GM18861 (cell line): ENCODE measurements at regions not wholly inside any gene's neighbourhood (a gene's known extent, or its start where the extent isn't known, plus 50 kb on each side); places are given as distances from the start of the nearest gene placed in this dataset.

Experiments
- ATAC-seq: cut with Tn5 transposase; IDR thresholded peaks from one replicate; pipeline ENCODE4 v1.9.1; 2021; ENCODE audit not compliant: unreplicated experiment

GRCh38 chr14:83470466-83470865, 1936.8 kb upstream of the SEL1L start:
- no peak for ATAC-seq

- no peak for ATAC-seq
Observed at GRCh38 chr14:83470959-83471695, 1937.5 kb upstream of the SEL1L start.

- no peak for ATAC-seq
Observed at GRCh38 chr14:83473416-83474235, 1940.0 kb upstream of the SEL1L start.

- ATAC-seq: no peak
Observed at GRCh38 chr14:83478741-83479140, 1945.1 kb upstream of the SEL1L start.

GRCh38 chr14:83483063-83483462, 1949.4 kb upstream of the SEL1L start:
- no peak for ATAC-seq

- ATAC-seq: no peak
Observed at GRCh38 chr14:83485591-83485990, 1951.9 kb upstream of the SEL1L start.

- no peak for ATAC-seq
Observed at GRCh38 chr14:83491091-83491490, 1957.4 kb upstream of the SEL1L start.

GRCh38 chr14:83520837-83521236, 1987.2 kb upstream of the SEL1L start:
- ATAC-seq: no peak

- ATAC-seq: no peak
Observed at GRCh38 chr14:83529531-83529930, 1995.9 kb upstream of the SEL1L start.

GRCh38 chr14:83533734-83534133, 1996.2 kb upstream of the FLRT2 start:
- no peak for ATAC-seq

- ATAC-seq: no peak
Observed at GRCh38 chr14:83534995-83535394, 1994.9 kb upstream of the FLRT2 start.

- ATAC-seq: no peak
Observed at GRCh38 chr14:83535444-83535843, 1994.5 kb upstream of the FLRT2 start.

- ATAC-seq: no peak
Observed at GRCh38 chr14:83541147-83541546, 1988.8 kb upstream of the FLRT2 start.

GRCh38 chr14:83548061-83548839, 1981.7 kb upstream of the FLRT2 start:
- no peak for ATAC-seq

GRCh38 chr14:83556065-83556464, 1973.9 kb upstream of the FLRT2 start:
- ATAC-seq: no peak

- ATAC-seq: no peak
Observed at GRCh38 chr14:83556746-83557453, 1973.0 kb upstream of the FLRT2 start.

- no peak for ATAC-seq
Observed at GRCh38 chr14:83558946-83559345, 1971.0 kb upstream of the FLRT2 start.

- no peak for ATAC-seq
Observed at GRCh38 chr14:83559721-83560120, 1970.2 kb upstream of the FLRT2 start.

GRCh38 chr14:83561261-83561660, 1968.7 kb upstream of the FLRT2 start:
- no peak for ATAC-seq

- no peak for ATAC-seq
Observed at GRCh38 chr14:83566567-83566966, 1963.4 kb upstream of the FLRT2 start.

GRCh38 chr14:83568141-83568540, 1961.8 kb upstream of the FLRT2 start:
- no peak for ATAC-seq
